AG04450 (cell line): ENCODE measurements at regions not wholly inside any gene's neighbourhood (a gene's known extent, or its start where the extent isn't known, plus 50 kb on each side); places are given as distances from the start of the nearest gene placed in this dataset.

ENCODE experiments used
- CTCF ChIA-PET: fragments of 300-600, 350-600 bp; formaldehyde crosslinking; extraction: SDS; loops from one replicate; lab custom pipeline; 2022; ENCODE audit warnings: antibody characterized with exemption, inconsistent platforms; lab: Charles Lee
- POLR2A ChIA-PET: fragments of 350-600 bp; formaldehyde crosslinking; extraction: SDS; loops from one replicate; lab custom pipeline; 2021; ENCODE audit warnings: antibody characterized with exemption, inconsistent platforms; lab: Yijun Ruan, JAX
- DNase-seq: peaks from one replicate; pipeline ENCODE4 v3.0.0-alpha.2; 2011; ENCODE audit warnings: low read depth, low spot score
- H3K27ac ChIP-seq: one replicate; pipeline ENCODE4 v1.5.1; 2012; ENCODE audit warnings: low read depth, low read length, control low read depth
- H3K27me3 ChIP-seq: one replicate; pipeline ENCODE4 v1.6.0; 2012; ENCODE audit warnings: low read length; ENCODE audit not compliant: control insufficient read depth, insufficient read depth
- H3K4me3 ChIP-seq: 2 replicates; pipeline ENCODE4 v1.5.1; 2011; ENCODE audit warnings: mild to moderate bottlenecking, low read depth, low read length, control low read depth
- H3K9me3 ChIP-seq: 2 replicates; pipeline ENCODE4 v1.5.1; 2012; ENCODE audit warnings: low read length; ENCODE audit not compliant: control insufficient read depth, insufficient read depth
- CTCF ChIP-seq: IDR thresholded peaks from 2 replicates; pipeline ENCODE4 v1.5.1; 2011; ENCODE audit warnings: low read depth, low read length, control low read depth, inconsistent platforms

- Histone ChIP-seq H3K9me3 (no peaks in the 10 kb centered on the region), H3K27me3 (peaks cover 11% of the 10 kb centered on the region), H3K4me3 (no peak overlapping the region), H3K27ac (no peak overlapping the region)
- no peak for TF ChIP-seq CTCF
- no peak for DNase-seq
- POLR2A ChIA-PET = no interaction called here
- CTCF ChIA-PET = no interaction called here
These were observed 411.6 kb upstream of the CCDC196 start for GRCh38 chr14:66074537-66074936.

GRCh38 chr14:66076176-66076575 lies 410.0 kb upstream of the CCDC196 start:
- CTCF ChIA-PET = interaction anchor here (0.6 kb wide), 1 partner anchor 12 kb away, joined by 3 read pairs; no protein-coding TSS in a partner anchor
- no peak for DNase-seq
- no peak overlapping the region for H3K27ac ChIP-seq
- no peaks in the 10 kb centered on the region for H3K9me3 ChIP-seq
- TF ChIP-seq CTCF = no peak
- H3K27me3 ChIP-seq = peaks cover 11% of the 10 kb centered on the region
- H3K4me3 ChIP-seq = no peak overlapping the region
- POLR2A ChIA-PET = no interaction called here

- Histone ChIP-seq H3K9me3 (no peaks in the 10 kb centered on the region), H3K27me3 (peaks cover 11% of the 10 kb centered on the region), H3K4me3 (no peak overlapping the region), H3K27ac (no peak overlapping the region)
- CTCF ChIA-PET = no interaction called here
- no peak for TF ChIP-seq CTCF
- no peak for DNase-seq
- POLR2A ChIA-PET = interaction anchor here (0.5 kb wide), 1 partner anchor 23 kb away, joined by 5 read pairs; no protein-coding TSS in a partner anchor
These were observed 408.2 kb upstream of the CCDC196 start for GRCh38 chr14:66078006-66078405.

GRCh38 chr14:66081594-66082376 lies 404.4 kb upstream of the CCDC196 start:
- no peaks in the 10 kb centered on the region for H3K9me3 ChIP-seq
- ChIA-PET POLR2A (no interaction called here), CTCF (no interaction called here)
- peaks cover 9% of the 10 kb centered on the region for H3K27me3 ChIP-seq
- no peak for TF ChIP-seq CTCF
- no peak overlapping the region for H3K27ac ChIP-seq
- DNase-seq = no peak
- no peak overlapping the region for H3K4me3 ChIP-seq

- no peak overlapping the region for H3K4me3 ChIP-seq
- H3K9me3 ChIP-seq = no peaks in the 10 kb centered on the region
- no peaks in the 10 kb centered on the region for H3K27me3 ChIP-seq
- CTCF ChIA-PET = no interaction called here
- POLR2A ChIA-PET = no interaction called here
- DNase-seq = no peak
- TF ChIP-seq CTCF = no peak
- H3K27ac ChIP-seq = no peak overlapping the region
These were observed 400.9 kb upstream of the CCDC196 start for GRCh38 chr14:66085224-66085623.
